Mucosa of descending colon (tissue), 3 donors: ENCODE measurements at regions not wholly inside any gene's neighbourhood (a gene's known extent, or its start where the extent isn't known, plus 50 kb on each side); places are given as distances from the start of the nearest gene placed in this dataset.

Source experiments
- ATAC-seq: fragments of 200-7000 bp; cut with Tn5 transposase; one replicate; pipeline ENCODE4 v1.9.1; 2020; ENCODE audit warnings: mild to moderate bottlenecking, moderate library complexity
- DNase-seq, 3 donors: peaks; one replicate each; pipeline ENCODE4 v3.0.0-alpha.2; 2020
- H3K36me3 ChIP-seq: fragments of 200-600 bp; one replicate; pipeline ENCODE4 v1.8.0; 2021; ENCODE audit warnings: low read depth, mild to moderate bottlenecking
- H3K4me1 ChIP-seq: fragments of 200-600 bp; one replicate; pipeline ENCODE4 v1.8.0; 2021; ENCODE audit warnings: low read depth, mild to moderate bottlenecking
- H3K4me3 ChIP-seq: fragments of 200-600 bp; one replicate; pipeline ENCODE4 v1.8.0; 2021; ENCODE audit warnings: mild to moderate bottlenecking
- H3K9me3 ChIP-seq: fragments of 200-600 bp; one replicate; pipeline ENCODE4 v1.8.0; 2021; ENCODE audit warnings: mild to moderate bottlenecking
- intact Hi-C, 2 donors: fragments of 100-400 bp; cut with DNase I in 1 of 2; cut with micrococcal nuclease in 1 of 2; formaldehyde crosslinking; loops; one replicate each; pipeline versions ENCODE4 v1.11.0 to v1.11.1; 2022; cut with DNase I, micrococcal nuclease
- TF ChIP-seq, protein P1 (sequence below): fragments of 200-600 bp; IDR thresholded peaks from one replicate; pipeline ENCODE4 v1.8.0; 2022; ENCODE audit warnings: antibody characterized with exemption, mild to moderate bottlenecking
- donor health status: DM: no; HTN: no; CAD: no; lungs with moderate emphysema.
- donor health status: DM: no; HTN: no; CAD: no.
- donor health status: DM: no; HTN: yes; CAD: no.

GRCh38 chr22:22033803-22034468 lies 51.3 kb upstream of the TOP3B start:
- TF ChIP-seq, protein P1, sequence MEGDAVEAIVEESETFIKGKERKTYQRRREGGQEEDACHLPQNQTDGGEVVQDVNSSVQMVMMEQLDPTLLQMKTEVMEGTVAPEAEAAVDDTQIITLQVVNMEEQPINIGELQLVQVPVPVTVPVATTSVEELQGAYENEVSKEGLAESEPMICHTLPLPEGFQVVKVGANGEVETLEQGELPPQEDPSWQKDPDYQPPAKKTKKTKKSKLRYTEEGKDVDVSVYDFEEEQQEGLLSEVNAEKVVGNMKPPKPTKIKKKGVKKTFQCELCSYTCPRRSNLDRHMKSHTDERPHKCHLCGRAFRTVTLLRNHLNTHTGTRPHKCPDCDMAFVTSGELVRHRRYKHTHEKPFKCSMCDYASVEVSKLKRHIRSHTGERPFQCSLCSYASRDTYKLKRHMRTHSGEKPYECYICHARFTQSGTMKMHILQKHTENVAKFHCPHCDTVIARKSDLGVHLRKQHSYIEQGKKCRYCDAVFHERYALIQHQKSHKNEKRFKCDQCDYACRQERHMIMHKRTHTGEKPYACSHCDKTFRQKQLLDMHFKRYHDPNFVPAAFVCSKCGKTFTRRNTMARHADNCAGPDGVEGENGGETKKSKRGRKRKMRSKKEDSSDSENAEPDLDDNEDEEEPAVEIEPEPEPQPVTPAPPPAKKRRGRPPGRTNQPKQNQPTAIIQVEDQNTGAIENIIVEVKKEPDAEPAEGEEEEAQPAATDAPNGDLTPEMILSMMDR, result no peak
- no peaks in the 10 kb centered on the region for H3K4me1 ChIP-seq
- no peak overlapping the region for H3K4me3 ChIP-seq
- ATAC-seq (no peak), DNase-seq (no peak)
- intact Hi-C loops, result no loop called here
- no peaks in the 10 kb centered on the region for H3K36me3 ChIP-seq
- H3K9me3 ChIP-seq, result no peaks in the 10 kb centered on the region

- ATAC-seq (no peak), DNase-seq (no peak)
- intact Hi-C loops, result no loop called here
- H3K4me3 ChIP-seq, result no peak overlapping the region
- TF ChIP-seq, protein P1, result no peak
- H3K4me1 ChIP-seq, result no peaks in the 10 kb centered on the region
- no peaks in the 10 kb centered on the region for H3K36me3 ChIP-seq
- no peaks in the 10 kb centered on the region for H3K9me3 ChIP-seq
These were observed 50.6 kb upstream of the TOP3B start for GRCh38 chr22:22032906-22033802.

DNA sequence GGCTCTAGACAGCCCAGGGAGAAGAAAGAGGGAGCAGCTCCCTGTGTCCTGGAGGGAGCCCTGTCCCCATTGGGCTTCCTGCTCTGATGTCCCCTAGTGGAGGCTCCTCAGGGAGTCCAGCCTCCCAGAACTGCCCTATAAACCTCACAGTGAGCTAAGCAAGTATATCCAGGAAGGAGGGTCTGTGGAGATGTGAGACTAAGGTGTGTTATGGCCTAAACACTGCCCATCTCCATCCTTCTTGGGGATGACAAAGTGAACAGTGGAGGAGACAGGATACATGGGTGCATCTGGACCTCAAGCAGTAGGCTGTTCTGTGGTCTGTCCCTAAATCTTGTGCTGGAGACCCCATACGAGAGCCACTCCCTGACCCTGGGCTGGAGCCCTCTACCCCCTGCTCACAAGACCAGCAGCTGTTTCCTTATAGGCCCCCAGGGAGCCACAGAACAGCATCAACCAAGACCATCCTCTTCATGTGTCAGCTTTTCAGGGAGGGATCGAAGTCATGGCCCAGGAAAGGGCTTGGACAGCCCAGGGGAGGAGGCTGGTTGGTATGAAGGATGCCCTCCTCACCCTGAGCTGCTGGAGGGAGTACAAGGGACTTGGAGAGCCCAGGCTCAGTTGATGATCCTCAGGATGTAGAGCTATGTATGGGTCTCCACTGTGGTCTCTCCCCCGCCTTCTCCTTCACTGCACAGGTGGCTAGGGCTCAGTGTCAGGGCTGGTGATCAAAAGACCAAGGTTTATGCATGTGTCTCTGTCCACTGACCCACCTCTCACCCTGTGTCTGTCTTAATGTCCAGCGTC lies 49.7 kb upstream of the TOP3B start:
- ATAC-seq (no peak), DNase-seq (no peak)
- Histone ChIP-seq H3K36me3 (no peaks in the 10 kb centered on the region), H3K4me1 (no peaks in the 10 kb centered on the region), H3K4me3 (no peak overlapping the region), H3K9me3 (no peaks in the 10 kb centered on the region)
- intact Hi-C loops, result no loop called here
- TF ChIP-seq, protein P1, result no peak
